Neural cell (in vitro differentiated cells): ENCODE measurements at regions not wholly inside any gene's neighbourhood (a gene's known extent, or its start where the extent isn't known, plus 50 kb on each side); places are given as distances from the start of the nearest gene placed in this dataset.

Experiments
- H2AFZ ChIP-seq: fragments of 200-600, 300-800 bp; sonication (generic), shearing (Covaris generic); 2 replicates; pipeline ENCODE4 v1.6.0; 2014; ENCODE audit warnings: low read depth, mild to moderate bottlenecking, antibody characterized with exemption, low read length, moderate library complexity
- H3F3A ChIP-seq: fragments of 200-600 bp; shearing (Covaris generic); 2 replicates; pipeline ENCODE4 v1.6.1; 2016; ENCODE audit warnings: mild to moderate bottlenecking, moderate library complexity, mixed read lengths, antibody characterized with exemption, low read length; ENCODE audit not compliant: insufficient read depth, poor library complexity, severe bottlenecking
- H3K27ac ChIP-seq: fragments of 200-600, 300-800 bp; sonication (generic), shearing (Covaris generic); 2 replicates; pipeline ENCODE4 v1.5.1; 2014; ENCODE audit warnings: mild to moderate bottlenecking, low read length, moderate library complexity
- H3K27me3 ChIP-seq: fragments of 300-800, 200-600 bp; sonication (generic), shearing (Covaris generic); 2 replicates; pipeline ENCODE4 v1.6.0; 2014; ENCODE audit warnings: mild to moderate bottlenecking, low read depth, low read length, moderate library complexity; ENCODE audit not compliant: insufficient read depth
- H3K36me3 ChIP-seq: fragments of 300-800, 200-600 bp; sonication (generic), shearing (Covaris generic); 2 replicates; pipeline ENCODE4 v1.5.1; 2014; ENCODE audit warnings: mild to moderate bottlenecking, antibody characterized with exemption, low read length, moderate library complexity; ENCODE audit not compliant: insufficient read depth
- H3K4me2 ChIP-seq: fragments of 300-800, 200-600 bp; sonication (generic), shearing (Covaris generic); 2 replicates; pipeline ENCODE4 v1.6.0; 2014; ENCODE audit warnings: mild to moderate bottlenecking, low read length
- H3K4me3 ChIP-seq: fragments of 300-800, 200-600 bp; sonication (generic), shearing (Covaris generic); 2 replicates; pipeline ENCODE4 v1.5.1; 2014; ENCODE audit warnings: mild to moderate bottlenecking, low read length, moderate library complexity
- H3K79me2 ChIP-seq: fragments of 200-600 bp; shearing (Covaris generic); replicated peaks from 2 replicates; pipeline ENCODE4 v1.6.0; 2014; ENCODE audit warnings: mild to moderate bottlenecking, low read length, moderate library complexity; ENCODE audit not compliant: insufficient read depth
- H3K9ac ChIP-seq: fragments of 300-800, 200-600 bp; sonication (generic), shearing (Covaris generic); 2 replicates; pipeline ENCODE4 v1.6.1; 2016; ENCODE audit warnings: mild to moderate bottlenecking, low read length, mixed read lengths
- H3K9me2 ChIP-seq: fragments of 200-600 bp; shearing (Covaris generic); 2 replicates; pipeline ENCODE4 v1.6.1; 2016; ENCODE audit warnings: mild to moderate bottlenecking, low read length, mixed read lengths; ENCODE audit not compliant: insufficient read depth
- H3K9me3 ChIP-seq: fragments of 200-600, 300-800 bp; sonication (generic), shearing (Covaris generic); 2 replicates; pipeline ENCODE4 v1.6.1; 2016; ENCODE audit warnings: mild to moderate bottlenecking, mixed run types, low read length, moderate library complexity, mixed read lengths
- H4K20me1 ChIP-seq: fragments of 200-600 bp; shearing (Covaris generic); 2 replicates; pipeline ENCODE4 v1.6.1; 2016; ENCODE audit warnings: mild to moderate bottlenecking, mixed run types; ENCODE audit not compliant: insufficient read depth
- CTCF ChIP-seq: fragments of 450-650 bp; IDR thresholded peaks from 2 replicates; pipeline ENCODE4 v1.5.1; 2014; ENCODE audit warnings: antibody characterized with exemption, mild to moderate bottlenecking, moderate library complexity; ENCODE audit not compliant: poor library complexity, severe bottlenecking
- EP300 ChIP-seq: fragments of 450-650 bp; conservative IDR thresholded peaks from 2 replicates; pipeline ENCODE4 v1.6.1; 2014; ENCODE audit warnings: antibody characterized with exemption, mild to moderate bottlenecking, moderate library complexity; ENCODE audit not compliant: poor library complexity, severe bottlenecking
- EZH2 ChIP-seq: fragments of 200-600, 300-800 bp; shearing (Covaris generic), sonication (generic); IDR thresholded peaks from 2 replicates; pipeline ENCODE4 v1.6.1; 2014; ENCODE audit warnings: antibody characterized with exemption, low read length, borderline replicate concordance, mild to moderate bottlenecking; ENCODE audit not compliant: insufficient read depth, poor library complexity, severe bottlenecking
- MXI1 ChIP-seq: fragments of 450-650 bp; conservative IDR thresholded peaks from 2 replicates; pipeline ENCODE4 v1.6.1; 2014; ENCODE audit warnings: antibody characterized with exemption, mild to moderate bottlenecking; ENCODE audit not compliant: poor library complexity, severe bottlenecking
- POLR2AphosphoS5 ChIP-seq: IDR thresholded peaks from 2 replicates; pipeline ENCODE4 v1.6.1; 2012
- RAD21 ChIP-seq: fragments of 450-650 bp; conservative IDR thresholded peaks from 2 replicates; pipeline ENCODE4 v1.6.1; 2014; ENCODE audit warnings: antibody characterized with exemption, mild to moderate bottlenecking, moderate library complexity
- REST ChIP-seq: IDR thresholded peaks from 2 replicates; pipeline ENCODE4 v1.6.1; 2012; ENCODE audit warnings: borderline replicate concordance
- SMC3 ChIP-seq: fragments of 450-650 bp; conservative IDR thresholded peaks from 2 replicates; pipeline ENCODE4 v1.6.1; 2014; ENCODE audit warnings: antibody characterized with exemption, mild to moderate bottlenecking, moderate library complexity; ENCODE audit not compliant: poor library complexity
- TAF1 ChIP-seq: IDR thresholded peaks from 2 replicates; pipeline ENCODE4 v1.6.1; 2012; ENCODE audit warnings: low read depth

GRCh38 chr9:115326461-115326860 lies 208.5 kb upstream of the TNC start:
- Histone ChIP-seq H3F3A (no peaks in the 10 kb centered on the region), H3K27ac (no peak overlapping the region), H4K20me1 (no peaks in the 10 kb centered on the region), H3K4me2 (no peak overlapping the region), H3K9me2 (no peaks in the 10 kb centered on the region), H3K79me2 (no peaks in the 10 kb centered on the region), H3K9ac (no peak overlapping the region), H3K4me3 (no peak overlapping the region), H3K9me3 (no peaks in the 10 kb centered on the region), H3K27me3 (no peaks in the 10 kb centered on the region), H2AFZ (no peak overlapping the region), H3K36me3 (no peaks in the 10 kb centered on the region)
- no peak for TF ChIP-seq EP300
- no peak for TF ChIP-seq EZH2
- TF ChIP-seq CTCF: no peak
- no peak for TF ChIP-seq POLR2AphosphoS5
- TF ChIP-seq MXI1: no peak
- TF ChIP-seq RAD21: no peak
- TF ChIP-seq SMC3: no peak
- TF ChIP-seq REST: no peak
- no peak for TF ChIP-seq TAF1

GRCh38 chr9:115327436-115328122 lies 209.6 kb upstream of the TNC start:
- H3K9ac ChIP-seq: no peak overlapping the region
- H3K27me3 ChIP-seq: no peaks in the 10 kb centered on the region
- no peaks in the 10 kb centered on the region for H3K9me3 ChIP-seq
- H2AFZ ChIP-seq: no peak overlapping the region
- H3K9me2 ChIP-seq: no peaks in the 10 kb centered on the region
- H3K36me3 ChIP-seq: no peaks in the 10 kb centered on the region
- H3K79me2 ChIP-seq: no peaks in the 10 kb centered on the region
- H3K4me3 ChIP-seq: no peak overlapping the region
- H3K4me2 ChIP-seq: no peak overlapping the region
- TF ChIP-seq CTCF: no peak
- no peak for TF ChIP-seq SMC3
- no peak for TF ChIP-seq POLR2AphosphoS5
- TF ChIP-seq TAF1: no peak
- no peak for TF ChIP-seq RAD21
- no peak for TF ChIP-seq EZH2
- TF ChIP-seq REST: no peak
- no peak for TF ChIP-seq MXI1
- TF ChIP-seq EP300: no peak
- no peaks in the 10 kb centered on the region for H3F3A ChIP-seq
- no peak overlapping the region for H3K27ac ChIP-seq
- no peaks in the 10 kb centered on the region for H4K20me1 ChIP-seq
